Activated T-helper 1 cell treated with anti-CD3 and anti-CD28 coated beads, Interleukin-2, amount 50 U/mL, for 16 hours (primary cell): ENCODE measurements at regions not wholly inside any gene's neighbourhood (a gene's known extent, or its start where the extent isn't known, plus 50 kb on each side); places are given as distances from the start of the nearest gene placed in this dataset.

Experiments
- DNase-seq, 2 donors: peaks; one replicate each; pipeline ENCODE4 v3.0.0-alpha.2; 2020; ENCODE audit warnings: low read depth in 1 of 2, low spot score in 1 of 2

- DNase-seq: no peak
Measured at GRCh38 chr2:240280621-240281020, 140.2 kb upstream of the OTOS start.

GRCh38 chr2:240284503-240285259 lies 144.2 kb upstream of the OTOS start:
- DNase-seq: no peak

DNA sequence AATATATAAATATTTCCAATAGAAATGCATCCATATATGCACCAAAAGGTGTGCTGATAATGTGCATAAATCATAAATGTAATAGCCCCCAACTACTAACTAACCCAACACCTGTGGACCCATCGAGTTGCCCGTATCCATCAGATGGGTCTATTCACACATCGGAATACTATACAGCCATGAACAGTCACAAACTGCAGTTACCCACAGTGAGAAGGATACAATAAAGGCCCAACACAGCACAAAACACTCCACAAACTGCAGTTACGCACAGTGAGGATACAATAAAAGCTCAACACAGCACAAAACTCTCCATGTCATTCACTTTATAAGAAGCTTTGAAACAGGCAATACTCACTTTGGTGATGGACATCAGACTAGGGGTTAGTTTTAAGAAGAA lies 145.3 kb upstream of the OTOS start:
- DNase-seq: no peak

DNA sequence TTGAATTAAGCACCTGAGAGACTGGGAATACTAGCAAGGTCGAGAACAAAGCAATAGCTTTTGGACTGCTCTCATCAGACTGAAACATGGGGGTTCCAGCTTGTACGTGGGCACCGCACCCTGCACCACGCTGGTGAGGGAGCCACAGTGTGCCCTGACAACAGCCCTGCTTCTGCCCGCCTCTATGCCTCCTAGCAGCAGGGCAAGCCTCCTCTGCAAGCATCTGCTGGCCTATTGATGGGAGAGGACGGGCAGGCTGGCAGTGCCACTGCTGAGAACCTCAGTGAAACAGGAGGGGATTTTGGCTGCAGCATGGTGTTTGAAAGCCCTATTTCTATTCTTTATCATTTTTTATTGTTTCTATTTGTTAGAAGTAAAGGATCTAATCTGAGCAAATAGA lies 146.1 kb upstream of the OTOS start:
- DNase-seq: no peak

DNA sequence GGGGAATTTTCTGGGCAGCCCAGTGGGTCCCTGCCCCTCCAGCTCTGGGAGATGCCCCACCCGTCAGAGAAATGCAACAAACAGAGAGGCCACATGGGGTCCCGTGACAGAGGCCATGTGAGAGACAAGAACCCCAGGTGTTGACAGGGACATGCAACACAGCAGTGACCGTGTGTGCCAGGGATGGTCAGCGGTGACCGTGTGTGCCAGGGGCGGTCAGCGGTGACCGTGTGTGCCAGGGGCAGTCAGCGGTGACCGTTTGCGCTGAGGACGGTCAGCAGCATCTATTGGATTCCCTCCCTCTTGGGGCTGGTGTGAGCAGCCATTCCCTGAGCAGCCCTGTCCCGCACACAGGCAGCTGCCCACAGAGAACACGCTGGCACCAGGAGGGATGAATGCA lies 146.6 kb upstream of the OTOS start:
- no peak for DNase-seq

- DNase-seq: no peak
Measured at GRCh38 chr2:240287496-240288086, 147.1 kb upstream of the OTOS start.

DNA sequence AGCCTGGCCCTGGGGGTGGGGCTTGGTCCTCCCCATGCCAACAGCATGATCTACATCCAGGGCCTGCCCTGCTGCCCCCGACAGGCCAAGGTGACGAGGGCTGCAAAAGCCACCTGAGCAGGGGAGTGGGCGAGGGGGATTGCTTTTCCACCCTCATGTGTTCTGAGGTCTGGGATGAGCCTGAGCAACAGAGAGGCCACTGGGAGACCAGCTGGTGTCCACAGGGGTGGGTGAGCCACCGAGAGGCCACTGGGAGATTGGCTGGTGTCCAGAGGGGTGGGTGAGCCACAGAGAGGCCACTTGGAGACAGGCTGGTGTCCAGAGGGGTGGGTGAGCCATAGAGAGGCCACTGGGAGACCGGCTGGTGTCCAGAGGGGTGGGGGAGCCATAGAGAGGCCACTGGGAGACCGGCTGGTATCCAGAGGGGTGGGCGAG lies 147.4 kb upstream of the GPC1 start:
- no peak for DNase-seq

DNA sequence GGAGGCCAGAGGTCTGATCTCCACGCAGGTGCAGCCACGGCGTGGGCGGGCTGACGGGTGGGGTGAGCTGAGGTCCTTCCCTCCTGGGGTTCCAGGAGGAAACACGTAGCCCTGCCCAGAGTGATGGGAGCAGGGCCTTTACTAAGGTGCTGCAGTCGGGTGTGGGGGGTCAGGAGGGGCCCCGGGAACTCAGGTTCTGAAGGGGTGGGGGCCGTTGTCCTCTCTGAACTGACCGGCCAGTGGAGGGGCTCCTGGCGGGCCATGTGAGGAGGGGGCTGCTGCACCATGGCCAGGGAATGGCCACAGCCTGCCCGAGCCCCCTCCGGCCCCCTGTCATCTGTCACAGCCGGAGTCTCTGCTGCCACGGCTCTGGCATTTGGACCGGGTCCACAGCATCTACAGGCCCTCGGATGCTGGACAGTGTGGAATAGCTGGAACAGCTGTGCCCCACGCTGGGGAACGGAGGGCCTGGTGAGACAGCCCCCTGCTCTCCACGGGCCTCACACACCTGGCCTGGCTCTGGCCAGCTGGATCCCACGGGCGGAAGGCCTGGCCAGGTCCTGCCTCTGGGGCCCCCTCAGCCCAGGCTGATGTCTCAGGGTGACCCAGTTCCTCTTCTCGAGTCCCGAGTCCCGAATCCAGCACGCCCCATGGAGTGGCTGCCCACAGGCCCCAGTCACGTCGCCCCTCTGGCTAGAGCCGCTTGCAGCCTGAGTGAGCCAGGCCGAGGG lies 145.6 kb upstream of the GPC1 start:
- DNase-seq: no peak

DNA sequence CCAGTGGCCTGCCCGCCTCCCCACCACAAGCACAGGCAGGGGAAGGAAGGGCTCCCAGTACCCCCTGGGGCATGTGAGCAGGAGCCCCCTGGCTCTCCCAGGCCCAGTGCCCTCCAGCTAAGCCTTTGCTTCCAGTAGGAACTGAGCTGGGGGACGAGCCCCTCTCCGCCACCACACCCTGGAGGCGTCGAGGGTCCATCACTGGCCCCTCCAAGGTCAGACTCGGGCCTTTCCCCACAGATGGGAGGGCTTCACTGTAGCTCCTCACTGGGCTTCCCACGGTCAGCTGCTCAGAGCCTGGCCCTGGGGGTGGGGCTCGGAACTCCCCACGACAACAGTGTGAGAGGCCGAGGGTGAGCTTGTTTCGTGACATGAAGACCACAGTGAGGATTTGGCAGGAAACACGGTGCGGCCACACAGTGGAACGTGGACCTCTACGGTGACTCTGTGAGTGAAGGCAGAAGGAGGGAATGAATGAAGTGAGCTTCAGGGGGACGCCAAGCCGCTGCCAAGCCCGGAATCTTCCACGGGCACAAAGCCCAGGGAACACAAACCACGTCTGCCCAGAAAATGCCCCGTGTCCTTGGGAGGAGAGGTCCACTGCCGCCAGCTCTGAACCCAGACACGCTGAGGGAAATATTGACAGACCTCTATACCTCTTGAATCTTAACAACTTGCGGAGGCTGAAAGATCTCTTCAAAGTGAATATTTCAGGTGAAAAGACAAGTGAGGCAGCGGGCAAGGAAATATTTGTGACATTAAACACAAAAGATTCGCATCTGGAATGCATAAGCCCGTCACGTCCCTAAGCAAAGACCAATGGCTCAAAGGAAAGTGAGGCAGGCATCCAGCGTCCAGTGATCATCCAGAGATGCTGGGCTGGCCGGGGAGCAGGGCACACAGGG lies 144.8 kb upstream of the GPC1 start:
- no peak for DNase-seq

DNA sequence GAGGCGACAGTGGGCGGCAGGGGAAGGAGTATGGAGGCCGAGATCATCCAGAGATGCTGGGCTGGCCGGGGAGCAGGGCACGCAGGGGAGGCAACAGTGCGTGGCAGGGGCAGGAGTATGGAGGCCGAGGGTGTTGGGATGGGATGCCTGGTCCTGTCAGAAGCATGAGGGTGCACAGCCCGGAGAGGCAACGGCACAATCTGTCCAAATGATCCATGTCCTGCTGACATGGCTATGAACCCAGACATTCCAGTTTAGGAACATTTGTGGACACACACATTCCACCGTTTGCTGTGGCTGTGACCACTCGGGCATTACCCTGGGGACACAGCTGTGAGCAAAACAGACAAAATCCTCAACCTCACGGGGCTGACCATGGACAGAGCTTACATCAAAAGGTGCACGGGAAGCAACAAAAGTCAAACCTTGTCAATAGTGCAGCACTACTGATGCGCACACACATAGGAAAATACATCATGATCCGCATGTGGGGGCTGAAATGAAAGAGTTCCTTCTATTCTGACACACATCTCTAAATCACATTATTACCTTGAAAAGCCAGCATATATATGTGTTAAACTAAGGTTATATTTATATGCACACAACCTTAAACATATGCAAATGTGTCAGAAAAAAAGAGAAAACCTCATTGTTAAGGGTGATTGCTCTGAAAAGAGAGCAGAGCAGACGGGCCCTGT lies 144.0 kb upstream of the GPC1 start:
- DNase-seq: no peak

- DNase-seq: no peak
Measured at GRCh38 chr2:240292035-240292574, 143.4 kb upstream of the GPC1 start.

GRCh38 chr2:240292619-240293525 lies 142.6 kb upstream of the GPC1 start:
- no peak for DNase-seq

- no peak for DNase-seq
Measured at GRCh38 chr2:240293557-240294461, 141.7 kb upstream of the GPC1 start.

DNA sequence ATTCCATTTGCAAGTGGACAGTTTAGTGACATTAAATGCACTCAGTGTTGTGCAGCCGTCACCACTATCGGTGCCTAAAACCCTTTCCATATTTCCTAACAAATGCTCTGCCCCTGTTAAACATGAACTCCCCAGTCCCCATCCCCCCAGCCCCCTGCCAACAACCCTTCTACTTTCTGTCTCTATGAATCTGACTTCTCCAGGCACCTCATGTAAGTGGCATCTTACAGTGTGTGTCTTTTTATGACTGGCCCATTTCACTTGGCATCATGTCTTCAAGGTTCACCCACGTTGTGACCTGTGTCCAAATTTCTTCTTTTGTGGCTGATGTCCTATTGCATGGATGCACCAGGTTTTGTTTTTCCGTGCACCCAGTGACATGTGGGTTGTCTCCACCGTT lies 140.9 kb upstream of the GPC1 start:
- no peak for DNase-seq

- DNase-seq: no peak
Measured at GRCh38 chr2:240295256-240296103, 140.0 kb upstream of the GPC1 start.

GRCh38 chr2:240296104-240296406 lies 139.4 kb upstream of the GPC1 start:
- no peak for DNase-seq

DNA sequence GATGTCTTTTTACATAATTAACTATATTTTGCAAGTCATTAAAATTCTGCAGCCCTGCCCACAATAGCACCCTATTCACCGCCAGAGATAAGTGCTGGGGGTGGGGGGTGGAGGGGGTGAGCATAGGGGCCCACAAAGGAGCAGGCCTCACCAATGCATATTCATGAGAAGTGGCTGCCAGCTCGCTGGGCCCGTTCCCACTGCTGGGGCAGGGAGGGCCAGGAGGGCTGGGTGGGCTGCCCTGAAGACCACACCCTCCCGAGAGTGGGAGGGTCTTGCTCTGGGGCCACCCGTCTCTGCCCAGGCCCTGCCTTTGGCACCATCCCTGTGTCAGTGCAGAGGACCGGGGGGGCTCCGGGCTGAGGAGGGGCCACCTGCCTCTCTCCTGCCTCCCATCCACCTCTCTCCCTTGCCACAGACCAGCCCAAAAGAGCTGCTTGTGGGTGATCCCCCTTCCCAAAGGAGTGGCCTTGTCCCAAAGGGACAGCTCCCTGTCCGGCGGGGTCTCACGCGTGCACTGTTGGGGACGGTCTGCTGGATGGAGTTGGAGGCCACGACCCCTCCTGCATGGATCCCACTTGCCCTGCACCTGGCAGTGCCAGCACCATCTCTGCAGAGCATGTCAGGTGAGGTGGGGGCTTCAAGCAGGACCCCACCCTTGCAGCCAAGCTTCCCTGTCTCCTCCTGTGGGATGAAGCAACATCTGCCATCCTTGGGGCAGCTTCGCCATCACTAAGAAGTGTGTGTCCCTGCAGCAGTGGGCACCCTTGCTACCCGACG lies 138.8 kb upstream of the GPC1 start:
- DNase-seq: no peak
